ENCODE measurements at regions not wholly inside any gene's neighbourhood (a gene's known extent, or its start where the extent isn't known, plus 50 kb on each side); places are given as distances from the start of the nearest gene placed in this dataset.

GRCh38 chr20:11686820-11687543, 230.7 kb upstream of the BTBD3 start (continued):
- TF ChIP-seq ZBTB40 (IDR thresholded peaks at IDR 0.05) (no peak), ZBTB40 (CRISPR knock-in tag; IDR thresholded peaks at IDR 0.05) (0 out of 2 replicates have a peak, but pooled peaks have one; percentile 7), ZNF512 (CRISPR knock-in tag; IDR thresholded peaks at IDR 0.05) (no peak), ZNF501 (CRISPR knock-in tag; IDR thresholded peaks at IDR 0.05) (peak; percentile 63), MAZ (IDR thresholded peaks at IDR 0.05; ENCODE audit: borderline replicate concordance, low read depth, low read length) (no peak), MAZ (CRISPR knock-in tag; IDR thresholded peaks at IDR 0.05; ENCODE audit: low read depth) (0 out of 2 replicates have a peak, but pooled peaks have one; percentile 42), SIN3B (IDR thresholded peaks at IDR 0.05; ENCODE audit: low read length) (no peak), ZNF33A (CRISPR knock-in tag; IDR thresholded peaks at IDR 0.05; ENCODE audit: borderline replicate concordance) (0 out of 2 replicates have a peak, but pooled peaks have one; percentile 92), ZNF713 (CRISPR knock-in tag; IDR thresholded peaks at IDR 0.05) (0 out of 2 replicates have a peak, but pooled peaks have one; percentile 44), ZNF891 (CRISPR knock-in tag; IDR thresholded peaks at IDR 0.05) (peak; percentile 69; the same call in 1 of the 2 replicates), IKZF5 (CRISPR knock-in tag; IDR thresholded peaks at IDR 0.05) (no peak), NRL (CRISPR knock-in tag; IDR thresholded peaks at IDR 0.05; ENCODE audit: borderline replicate concordance) (peak; percentile 60; the same call in 1 of the 2 replicates)
